ENCODE measurements at regions not wholly inside any gene's neighbourhood (a gene's known extent, or its start where the extent isn't known, plus 50 kb on each side); places are given as distances from the start of the nearest gene placed in this dataset.

GRCh38 chr2:134774786-134775641, 56.2 kb upstream of the TMEM163 start:
- intact Hi-C loops (cut with micrococcal nuclease) = loop anchor here (10.0 kb wide), 1 partner anchor 120 kb away; no protein-coding TSS in a partner anchor
- H3K9ac ChIP-seq (ENCODE audit: low read length) = peak overlapping the region; percentile 73
- H2AFZ ChIP-seq (ENCODE audit: low read length) = peak overlapping the region; percentile 41
- no peaks in the 10 kb centered on the region for H3K79me2 ChIP-seq (ENCODE audit: low read length)
- H3F3A ChIP-seq (ENCODE audit: low read length, unreplicated experiment) = no peaks in the 10 kb centered on the region
- ATAC-seq (peak; percentile 81), DNase-seq (peak; percentile 80)
- H3K4me1 ChIP-seq (ENCODE audit: insufficient read depth, low read length) = peaks cover 39% of the 10 kb centered on the region
- H3K9me3 ChIP-seq (ENCODE audit: low read length) = no peaks in the 10 kb centered on the region
- peak overlapping the region; percentile 30 for H3K4me2 ChIP-seq (ENCODE audit: low read length)
- peak overlapping the region; percentile 98 for H3K27ac ChIP-seq (ENCODE audit: low read length)
- no peaks in the 10 kb centered on the region for H3K9me2 ChIP-seq (replicated peaks; ENCODE audit: low read length)
- no peak overlapping the region; the same call in 1 of the 2 replicates for H3K4me3 ChIP-seq (ENCODE audit: low read length)
- no TSS peak for BruUV-seq (replicated peaks)
- ChIA-PET CTCF (interaction anchor here (0.5 kb wide), 1 partner anchor 63 kb away, joined by 3 read pairs; no protein-coding TSS in a partner anchor), POLR2A (ENCODE audit: unreplicated experiment) (no interaction called here)
- H3K27me3 ChIP-seq (ENCODE audit: low read length) = no peaks in the 10 kb centered on the region
- no peaks in the 10 kb centered on the region for H3K36me3 ChIP-seq (ENCODE audit: low read depth, low read length)
- TF ChIP-seq EZH2 (IDR thresholded peaks at IDR 0.05; ENCODE audit: low read length, unreplicated experiment) = no peak
- TF ChIP-seq EZH2phosphoT487 (IDR thresholded peaks at IDR 0.05; ENCODE audit: borderline replicate concordance, low read length) = no peak
- no peak for TF ChIP-seq CTCF (conservative IDR thresholded peaks at IDR 0.05; ENCODE audit: low read depth, low read length)
- H4K20me1 ChIP-seq (ENCODE audit: low read length) = no peaks in the 10 kb centered on the region

DNA sequence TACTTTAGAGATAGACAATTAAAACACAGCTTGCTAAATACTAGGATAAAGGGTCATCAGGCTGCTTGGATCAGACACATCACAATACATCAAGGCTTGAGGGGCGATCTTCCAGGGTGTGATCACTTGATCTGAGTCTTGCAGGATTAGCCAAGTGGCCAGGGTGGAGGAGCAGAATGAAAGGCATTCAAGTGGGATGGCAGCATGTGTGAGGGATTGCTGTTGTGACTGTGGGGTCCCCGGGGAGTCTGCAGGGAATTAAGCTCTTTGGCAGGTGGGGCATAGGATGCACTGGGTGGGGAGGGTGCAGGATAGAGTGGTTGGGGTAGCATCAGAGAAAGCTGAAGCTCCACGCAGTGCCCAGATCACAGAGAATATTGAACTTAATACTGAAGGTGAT, 58.0 kb upstream of the TMEM163 start:
- TF ChIP-seq EZH2 (IDR thresholded peaks at IDR 0.05; ENCODE audit: low read length, unreplicated experiment) = no peak
- Histone ChIP-seq H3K9me3 (ENCODE audit: low read length) (no peaks in the 10 kb centered on the region), H3K27me3 (ENCODE audit: low read length) (no peaks in the 10 kb centered on the region), H3K36me3 (ENCODE audit: low read depth, low read length) (no peaks in the 10 kb centered on the region), H3K79me2 (ENCODE audit: low read length) (no peaks in the 10 kb centered on the region), H3K4me1 (ENCODE audit: insufficient read depth, low read length) (peaks cover 30% of the 10 kb centered on the region), H3K9ac (ENCODE audit: low read length) (no peak overlapping the region), H3K4me2 (ENCODE audit: low read length) (no peak overlapping the region), H3K27ac (ENCODE audit: low read length) (no peak overlapping the region), H4K20me1 (ENCODE audit: low read length) (no peaks in the 10 kb centered on the region), H2AFZ (ENCODE audit: low read length) (no peak overlapping the region), H3K9me2 (replicated peaks; ENCODE audit: low read length) (no peaks in the 10 kb centered on the region), H3K4me3 (ENCODE audit: low read length) (no peak overlapping the region), H3F3A (ENCODE audit: low read length, unreplicated experiment) (no peaks in the 10 kb centered on the region)
- ChIA-PET POLR2A (ENCODE audit: unreplicated experiment) (no interaction called here), CTCF (no interaction called here)
- intact Hi-C loops (cut with micrococcal nuclease) = loop anchor here (10.0 kb wide), 1 partner anchor 118 kb away; no protein-coding TSS in a partner anchor
- DNase-seq = no peak
- BruUV-seq (replicated peaks) = no TSS peak
- ATAC-seq = no peak

DNA sequence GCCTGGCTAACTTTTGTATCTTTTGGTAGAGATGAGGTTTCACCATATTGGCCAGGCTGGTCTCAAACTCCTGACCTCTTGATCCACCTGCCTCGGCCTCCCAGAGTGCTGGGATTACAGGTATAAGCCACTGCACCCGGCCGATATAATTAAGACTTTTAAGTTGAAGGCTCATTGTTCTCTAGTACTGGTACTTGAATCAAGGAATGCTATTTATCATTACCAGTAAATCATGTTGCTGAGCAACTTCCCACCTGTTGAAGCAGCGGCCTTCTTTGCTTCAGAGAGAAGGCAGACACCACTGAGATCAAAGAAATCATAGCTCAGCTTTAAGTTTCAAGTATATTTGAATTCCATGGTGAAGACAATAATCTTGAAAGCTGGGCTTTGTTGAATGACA, 58.8 kb upstream of the TMEM163 start:
- no peaks in the 10 kb centered on the region for H3F3A ChIP-seq (ENCODE audit: low read length, unreplicated experiment)
- no peaks in the 10 kb centered on the region for H3K36me3 ChIP-seq (ENCODE audit: low read depth, low read length)
- intact Hi-C loops (cut with micrococcal nuclease) = loop anchor here (10.0 kb wide), 1 partner anchor 117 kb away; no protein-coding TSS in a partner anchor
- no peak overlapping the region for H3K9ac ChIP-seq (ENCODE audit: low read length)
- no TSS peak for BruUV-seq (replicated peaks)
- POLR2A ChIA-PET (ENCODE audit: unreplicated experiment) = no interaction called here
- DNase-seq (no peak), ATAC-seq (no peak)
- H3K9me2 ChIP-seq (replicated peaks; ENCODE audit: low read length) = no peaks in the 10 kb centered on the region
- H2AFZ ChIP-seq (ENCODE audit: low read length) = no peak overlapping the region
- no peaks in the 10 kb centered on the region for H3K27me3 ChIP-seq (ENCODE audit: low read length)
- H3K27ac ChIP-seq (ENCODE audit: low read length) = no peak overlapping the region
- H3K79me2 ChIP-seq (ENCODE audit: low read length) = no peaks in the 10 kb centered on the region
- peaks cover 30% of the 10 kb centered on the region for H3K4me1 ChIP-seq (ENCODE audit: insufficient read depth, low read length)
- CTCF ChIA-PET = no interaction called here
- H3K4me3 ChIP-seq (ENCODE audit: low read length) = no peak overlapping the region
- TF ChIP-seq CTCF (conservative IDR thresholded peaks at IDR 0.05; ENCODE audit: low read depth, low read length) (no peak), EZH2 (IDR thresholded peaks at IDR 0.05; ENCODE audit: low read length, unreplicated experiment) (no peak), EZH2phosphoT487 (IDR thresholded peaks at IDR 0.05; ENCODE audit: borderline replicate concordance, low read length) (no peak)
- H3K9me3 ChIP-seq (ENCODE audit: low read length) = no peaks in the 10 kb centered on the region
- no peak overlapping the region for H3K4me2 ChIP-seq (ENCODE audit: low read length)
- no peaks in the 10 kb centered on the region for H4K20me1 ChIP-seq (ENCODE audit: low read length)

All from PC-3 (cell line).